ENCODE measurements at regions not wholly inside any gene's neighbourhood (a gene's known extent, or its start where the extent isn't known, plus 50 kb on each side); places are given as distances from the start of the nearest gene placed in this dataset.

DNA sequence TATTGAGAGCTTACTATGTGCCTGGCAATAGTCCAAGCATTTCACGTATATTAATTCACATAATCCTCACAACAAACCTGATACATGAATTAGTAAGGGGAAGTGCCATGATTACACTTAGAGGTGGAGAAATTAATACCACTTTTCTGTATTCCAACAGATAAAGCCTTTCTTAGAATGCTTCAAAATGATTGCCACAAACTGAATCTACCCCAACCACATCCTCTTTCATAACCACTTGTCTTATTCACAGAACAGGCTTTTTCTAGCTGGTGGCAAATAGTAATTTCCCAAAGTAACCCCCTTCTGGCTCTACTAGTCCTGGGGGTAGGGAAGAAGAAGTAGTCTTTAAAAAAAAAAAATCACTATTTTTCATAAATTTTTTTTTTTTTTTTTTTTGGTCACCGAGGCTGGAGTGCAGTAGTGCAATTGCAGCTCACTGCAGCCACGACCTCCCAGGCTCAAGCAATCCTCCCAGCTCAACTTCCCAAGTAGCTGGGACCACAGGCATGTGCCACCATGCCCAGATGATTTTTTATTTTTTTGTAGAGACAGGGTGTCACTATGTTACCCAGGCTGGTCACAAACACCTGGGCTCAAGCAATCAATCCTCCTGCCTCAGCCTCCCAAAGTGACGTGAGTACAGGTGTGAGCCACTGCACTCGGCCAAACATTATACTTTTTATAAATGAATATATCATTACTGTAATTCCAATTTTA lies 59.0 kb upstream of the ARID2 start:
- Histone ChIP-seq H3K27ac (ENCODE audit: low read depth, low read length) (no peak overlapping the region), H3K9me3 (ENCODE audit: control insufficient read depth in 5 of 5, low read length in 5 of 5) (no peaks in the 10 kb centered on the region), H3K36me3 (ENCODE audit: control insufficient read depth in 5 of 5, insufficient read depth in 5 of 5, low read length in 5 of 5) (no peaks in the 10 kb centered on the region), H3K4me3 (ENCODE audit: low read depth in 1 of 5, low read length in 5 of 5) (no peak overlapping the region), H3K27me3 (ENCODE audit: control insufficient read depth in 5 of 5, insufficient read depth in 4 of 5, low read length in 5 of 5) (no peaks in the 10 kb centered on the region), H3K4me1 (ENCODE audit: control insufficient read depth in 5 of 5, insufficient read depth in 5 of 5, low read length in 5 of 5) (peaks cover 0 to 4% (median 3%) of the 10 kb centered on the region in 5 donors), H3K9ac (ENCODE audit: low read length in 5 of 5) (no peak overlapping the region)

GRCh38 chr12:45671254-45671653 lies 58.3 kb upstream of the ARID2 start:
- Histone ChIP-seq H3K4me1 (ENCODE audit: control insufficient read depth in 5 of 5, insufficient read depth in 5 of 5, low read length in 5 of 5) (peaks cover 0 to 4% (median 3%) of the 10 kb centered on the region in 5 donors), H3K9ac (ENCODE audit: low read length in 5 of 5) (no peak overlapping the region), H3K9me3 (ENCODE audit: control insufficient read depth in 5 of 5, low read length in 5 of 5) (no peaks in the 10 kb centered on the region), H3K36me3 (ENCODE audit: control insufficient read depth in 5 of 5, insufficient read depth in 5 of 5, low read length in 5 of 5) (no peaks in the 10 kb centered on the region), H3K27me3 (ENCODE audit: control insufficient read depth in 5 of 5, insufficient read depth in 4 of 5, low read length in 5 of 5) (no peaks in the 10 kb centered on the region), H3K27ac (ENCODE audit: low read depth, low read length) (no peak overlapping the region), H3K4me3 (ENCODE audit: low read depth in 1 of 5, low read length in 5 of 5) (no peak overlapping the region)

- no peaks in the 10 kb centered on the region for H3K27me3 ChIP-seq (ENCODE audit: control insufficient read depth in 5 of 5, insufficient read depth in 4 of 5, low read length in 5 of 5)
- H3K9me3 ChIP-seq (ENCODE audit: control insufficient read depth in 5 of 5, low read length in 5 of 5): no peaks in the 10 kb centered on the region
- no peak overlapping the region for H3K4me3 ChIP-seq (ENCODE audit: low read depth in 1 of 5, low read length in 5 of 5)
- H3K9ac ChIP-seq (ENCODE audit: low read length in 5 of 5): no peak overlapping the region
- H3K27ac ChIP-seq (ENCODE audit: low read depth, low read length): no peak overlapping the region
- H3K36me3 ChIP-seq (ENCODE audit: control insufficient read depth in 5 of 5, insufficient read depth in 5 of 5, low read length in 5 of 5): no peaks in the 10 kb centered on the region
- peaks cover 0 to 4% (median 0%) of the 10 kb centered on the region in 5 donors for H3K4me1 ChIP-seq (ENCODE audit: control insufficient read depth in 5 of 5, insufficient read depth in 5 of 5, low read length in 5 of 5)
Observed at GRCh38 chr12:45674181-45674977, 55.1 kb upstream of the ARID2 start.

- H3K4me1 ChIP-seq (ENCODE audit: control insufficient read depth in 5 of 5, insufficient read depth in 5 of 5, low read length in 5 of 5): no peaks in the 10 kb centered on the region
- H3K9me3 ChIP-seq (ENCODE audit: control insufficient read depth in 5 of 5, low read length in 5 of 5): no peaks in the 10 kb centered on the region
- H3K36me3 ChIP-seq (ENCODE audit: control insufficient read depth in 5 of 5, insufficient read depth in 5 of 5, low read length in 5 of 5): no peaks in the 10 kb centered on the region
- no peak overlapping the region for H3K27ac ChIP-seq (ENCODE audit: low read depth, low read length)
- H3K9ac ChIP-seq (ENCODE audit: low read length in 5 of 5): no peak overlapping the region
- H3K4me3 ChIP-seq (ENCODE audit: low read depth in 1 of 5, low read length in 5 of 5): no peak overlapping the region
- H3K27me3 ChIP-seq (ENCODE audit: control insufficient read depth in 5 of 5, insufficient read depth in 4 of 5, low read length in 5 of 5): no peaks in the 10 kb centered on the region
Observed at GRCh38 chr12:45675534-45675933, 54.0 kb upstream of the ARID2 start.

Measured in subcutaneous abdominal adipose tissue (tissue), 5 donors.